ENCODE measurements at regions not wholly inside any gene's neighbourhood (a gene's known extent, or its start where the extent isn't known, plus 50 kb on each side); places are given as distances from the start of the nearest gene placed in this dataset.
A peak's percentile ranks its signal among the peaks of the same experiment; 100 is the strongest.

DNA sequence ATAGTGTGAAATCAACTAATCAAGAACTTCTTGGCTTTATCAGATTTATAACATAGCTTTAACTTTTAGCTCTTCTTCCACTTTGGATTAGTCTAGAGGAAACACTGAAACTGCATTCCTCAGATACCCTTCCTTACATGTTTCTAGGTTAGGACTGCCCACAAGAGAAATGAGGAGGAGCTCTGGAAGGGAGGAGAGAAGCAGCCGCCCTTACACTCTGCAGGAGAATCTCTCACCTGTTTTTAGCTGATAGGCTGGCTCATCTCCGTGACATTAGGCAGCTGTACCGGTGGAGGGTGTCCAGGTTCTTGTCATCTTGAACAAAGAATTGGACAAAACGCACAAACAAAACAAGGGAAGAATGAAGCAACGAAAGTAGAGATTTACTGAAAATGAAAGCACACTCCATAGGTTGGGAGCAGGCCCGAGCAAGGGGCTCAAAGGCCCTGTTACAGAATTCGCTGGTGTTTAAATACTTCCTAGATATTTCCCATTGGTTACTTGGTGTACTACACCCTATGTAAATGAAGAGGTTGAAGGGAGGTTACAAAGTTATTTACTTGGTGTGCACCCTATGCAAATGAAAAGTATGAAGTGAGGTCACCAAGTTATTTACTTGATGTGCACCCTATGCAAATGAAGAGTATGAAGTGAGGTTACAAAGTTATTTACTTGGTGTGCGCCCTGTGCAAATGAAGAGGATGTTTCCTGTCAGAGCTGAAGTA, 524.9 kb upstream of the CHRM3 start:
- no peaks in the 10 kb centered on the region for H3K4me1 ChIP-seq
- no peaks in the 10 kb centered on the region for H3K36me3 ChIP-seq
- H3K27me3 ChIP-seq = no peaks in the 10 kb centered on the region
- TF ChIP-seq, protein P1, sequence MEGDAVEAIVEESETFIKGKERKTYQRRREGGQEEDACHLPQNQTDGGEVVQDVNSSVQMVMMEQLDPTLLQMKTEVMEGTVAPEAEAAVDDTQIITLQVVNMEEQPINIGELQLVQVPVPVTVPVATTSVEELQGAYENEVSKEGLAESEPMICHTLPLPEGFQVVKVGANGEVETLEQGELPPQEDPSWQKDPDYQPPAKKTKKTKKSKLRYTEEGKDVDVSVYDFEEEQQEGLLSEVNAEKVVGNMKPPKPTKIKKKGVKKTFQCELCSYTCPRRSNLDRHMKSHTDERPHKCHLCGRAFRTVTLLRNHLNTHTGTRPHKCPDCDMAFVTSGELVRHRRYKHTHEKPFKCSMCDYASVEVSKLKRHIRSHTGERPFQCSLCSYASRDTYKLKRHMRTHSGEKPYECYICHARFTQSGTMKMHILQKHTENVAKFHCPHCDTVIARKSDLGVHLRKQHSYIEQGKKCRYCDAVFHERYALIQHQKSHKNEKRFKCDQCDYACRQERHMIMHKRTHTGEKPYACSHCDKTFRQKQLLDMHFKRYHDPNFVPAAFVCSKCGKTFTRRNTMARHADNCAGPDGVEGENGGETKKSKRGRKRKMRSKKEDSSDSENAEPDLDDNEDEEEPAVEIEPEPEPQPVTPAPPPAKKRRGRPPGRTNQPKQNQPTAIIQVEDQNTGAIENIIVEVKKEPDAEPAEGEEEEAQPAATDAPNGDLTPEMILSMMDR (IDR thresholded peaks at IDR 0.05; ENCODE audit: low read depth, low read length) = peak; percentile 1; the same call in 1 of the 2 replicates
- no peak for DNase-seq
- no peak overlapping the region for H3K4me3 ChIP-seq (ENCODE audit: low read depth, low read length)
- H3K9me3 ChIP-seq = no peaks in the 10 kb centered on the region

DNA sequence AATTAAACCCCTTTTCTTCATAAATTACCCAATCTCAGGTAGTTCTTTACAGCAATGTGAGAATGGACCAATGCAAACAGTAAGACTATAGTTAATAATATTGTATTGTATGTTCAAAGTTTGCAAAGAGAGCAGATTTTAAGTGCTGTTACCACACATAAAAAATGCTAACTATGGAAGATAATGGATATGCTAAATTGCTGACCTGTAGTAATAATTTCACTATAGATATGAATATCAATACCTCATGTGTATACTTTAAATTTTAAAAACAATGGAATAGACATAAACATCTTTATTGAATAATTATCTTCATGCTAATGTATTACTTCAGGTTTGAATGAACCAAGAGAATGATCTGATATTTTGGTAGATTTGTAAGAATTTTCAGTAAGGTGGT, 552.4 kb upstream of the CHRM3 start:
- Histone ChIP-seq H3K4me3 (ENCODE audit: low read depth, low read length) (no peak overlapping the region), H3K4me1 (no peaks in the 10 kb centered on the region), H3K36me3 (no peaks in the 10 kb centered on the region), H3K9me3 (no peaks in the 10 kb centered on the region; the same call in none of the 2 replicates), H3K27me3 (no peaks in the 10 kb centered on the region)
- DNase-seq = no peak
- TF ChIP-seq, protein P1 (IDR thresholded peaks at IDR 0.05; ENCODE audit: low read depth, low read length) = no peak

DNA sequence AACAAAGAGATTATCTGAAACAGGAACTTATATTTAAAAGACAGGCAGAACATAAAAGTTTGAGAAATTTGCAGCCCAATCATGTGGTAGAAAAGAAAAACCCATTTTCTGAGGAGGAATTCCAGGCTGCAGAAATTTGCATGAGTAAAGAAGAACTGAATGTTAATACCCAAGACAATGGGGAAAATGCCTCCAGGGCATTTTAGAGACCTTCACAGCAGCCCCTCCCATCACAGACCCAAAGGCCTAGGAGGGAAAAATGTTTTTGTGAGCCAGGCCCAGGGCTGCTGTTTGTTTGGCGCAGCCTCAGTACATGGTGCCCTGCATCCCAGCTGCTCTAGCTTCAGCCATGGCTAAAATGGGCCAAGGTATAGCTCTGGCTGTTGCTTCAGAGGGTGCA, 554.3 kb upstream of the CHRM3 start:
- no peaks in the 10 kb centered on the region for H3K4me1 ChIP-seq
- H3K27me3 ChIP-seq = no peaks in the 10 kb centered on the region
- H3K36me3 ChIP-seq = no peaks in the 10 kb centered on the region
- H3K9me3 ChIP-seq = no peaks in the 10 kb centered on the region; the same call in none of the 2 replicates
- TF ChIP-seq, protein P1 (IDR thresholded peaks at IDR 0.05; ENCODE audit: low read depth, low read length) = no peak
- no peak overlapping the region for H3K4me3 ChIP-seq (ENCODE audit: low read depth, low read length)
- DNase-seq = no peak

DNA sequence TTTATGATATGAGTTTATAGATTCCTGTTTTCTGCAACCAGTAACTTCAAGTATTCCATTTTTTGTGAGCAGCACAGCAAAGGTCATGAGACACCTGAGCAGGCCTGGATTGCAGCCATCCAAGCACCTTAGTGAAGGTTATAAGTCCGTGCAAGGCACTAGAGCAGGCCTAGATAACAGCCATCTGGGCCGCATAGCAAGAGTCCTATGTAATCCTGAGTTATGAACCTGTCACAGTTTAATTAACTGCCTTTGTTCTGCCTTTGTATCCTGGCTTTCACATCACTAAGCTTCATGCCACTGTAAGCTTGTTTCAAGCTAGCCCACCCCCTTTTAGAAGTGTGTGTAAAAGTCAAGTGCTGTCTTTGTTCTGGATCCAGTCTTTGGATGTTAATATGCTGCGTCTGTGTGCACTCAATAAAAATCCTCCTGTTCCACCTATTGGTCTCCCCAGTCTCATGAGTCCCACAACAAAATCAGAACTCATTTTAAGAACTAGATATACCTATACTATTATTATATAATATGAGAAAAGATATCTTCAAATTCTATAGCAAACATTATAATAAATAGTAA, 556.2 kb upstream of the CHRM3 start:
- Histone ChIP-seq H3K9me3 (no peaks in the 10 kb centered on the region; the same call in none of the 2 replicates), H3K27me3 (no peaks in the 10 kb centered on the region), H3K4me1 (no peaks in the 10 kb centered on the region), H3K36me3 (no peaks in the 10 kb centered on the region), H3K4me3 (ENCODE audit: low read depth, low read length) (no peak overlapping the region)
- DNase-seq = no peak
- TF ChIP-seq, protein P1 (IDR thresholded peaks at IDR 0.05; ENCODE audit: low read depth, low read length) = no peak

DNA sequence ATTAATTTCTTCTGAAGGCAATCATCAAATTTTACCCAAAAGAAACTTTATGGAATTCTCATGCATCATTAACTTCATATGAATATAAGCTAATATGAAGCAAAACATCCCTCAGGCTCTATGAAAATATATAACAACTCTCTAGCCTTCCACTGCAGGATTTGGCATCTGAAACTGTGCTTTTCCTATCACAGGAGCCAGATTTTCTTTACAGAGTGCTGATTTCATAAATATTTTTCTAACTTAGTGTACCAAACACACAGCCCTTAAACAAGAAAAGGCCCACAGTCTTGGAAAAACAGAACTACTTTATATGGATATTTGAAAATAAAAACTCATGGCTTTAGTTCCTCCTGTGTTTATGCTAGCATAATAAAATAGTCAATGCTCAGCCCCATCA, 559.5 kb upstream of the CHRM3 start:
- TF ChIP-seq, protein P1 (IDR thresholded peaks at IDR 0.05; ENCODE audit: low read depth, low read length) = no peak
- Histone ChIP-seq H3K27me3 (no peaks in the 10 kb centered on the region), H3K4me1 (no peaks in the 10 kb centered on the region), H3K4me3 (ENCODE audit: low read depth, low read length) (no peak overlapping the region), H3K9me3 (no peaks in the 10 kb centered on the region; the same call in 1 of the 2 replicates), H3K36me3 (no peaks in the 10 kb centered on the region)
- DNase-seq = no peak

DNA sequence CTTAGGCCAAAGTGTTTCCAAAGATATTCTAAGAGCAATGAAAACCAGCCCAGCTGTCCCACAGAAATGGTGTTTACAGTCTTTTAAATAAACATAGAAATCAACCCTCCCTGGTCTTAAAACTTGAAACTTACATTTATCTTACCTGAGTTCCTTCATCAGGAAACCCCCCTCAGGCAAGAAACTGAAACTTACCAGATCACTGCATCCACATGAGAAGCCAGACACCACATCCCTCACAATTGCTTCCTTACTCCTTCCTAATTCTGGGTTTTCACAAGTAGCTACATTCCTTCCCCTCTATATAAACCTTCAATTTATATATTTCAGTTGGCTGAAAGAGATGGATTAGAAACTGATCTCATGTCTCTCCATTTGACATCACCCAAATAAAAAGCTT, 563.0 kb upstream of the CHRM3 start:
- H3K36me3 ChIP-seq = no peaks in the 10 kb centered on the region
- no peaks in the 10 kb centered on the region for H3K9me3 ChIP-seq
- no peak for DNase-seq
- TF ChIP-seq, protein P1 (IDR thresholded peaks at IDR 0.05; ENCODE audit: low read depth, low read length) = no peak
- no peak overlapping the region for H3K4me3 ChIP-seq (ENCODE audit: low read depth, low read length)
- no peaks in the 10 kb centered on the region for H3K27me3 ChIP-seq
- H3K4me1 ChIP-seq = no peaks in the 10 kb centered on the region

Measured in BE2C (cell line).